ENCODE measurements at regions not wholly inside any gene's neighbourhood (a gene's known extent, or its start where the extent isn't known, plus 50 kb on each side); places are given as distances from the start of the nearest gene placed in this dataset.

DNA sequence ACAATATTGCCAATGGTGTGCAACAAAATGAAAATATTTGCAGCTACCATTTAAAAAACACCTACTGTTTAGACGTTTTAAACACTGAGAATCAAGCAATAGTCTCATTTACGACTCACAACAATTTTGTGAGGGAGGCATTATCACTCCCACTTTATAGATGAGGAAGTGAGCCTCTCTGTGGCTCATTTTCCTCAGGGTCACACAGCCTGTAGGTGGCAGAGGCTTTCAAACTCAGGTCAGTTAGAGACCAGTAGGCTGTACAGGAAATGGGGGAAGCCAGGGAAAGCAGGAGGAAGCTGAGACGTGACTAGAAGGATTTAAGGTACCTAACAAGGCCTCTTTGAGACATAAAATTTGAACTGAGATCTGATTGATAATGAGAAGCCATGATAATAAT lies 95.0 kb upstream of the ZNF521 start:
- FAIRE-seq (no peak), ATAC-seq (no peak), DNase-seq (ENCODE audit: low read depth in 1 of 2, low spot score in 1 of 2) (no peak)
- H3K27ac ChIP-seq, result no peak overlapping the region
- no peak overlapping the region for H3K4me3 ChIP-seq
- ChIA-PET CTCF (no interaction called here), POLR2A (no interaction called here)
- no peak overlapping the region for H3K4me2 ChIP-seq
- 0% methylated on average over 3 of the region's 3 CpGs for WGBS (ENCODE audit: missing lambda C conversion rate)
- no peaks in the 10 kb centered on the region for H3K4me1 ChIP-seq
- TF ChIP-seq HOXB5 (CRISPR knock-in tag; IDR thresholded peaks at IDR 0.05) (no peak), MYC (IDR thresholded peaks at IDR 0.05; ENCODE audit: borderline replicate concordance, low read length) (no peak), ESRRA (IDR thresholded peaks at IDR 0.05; ENCODE audit: borderline replicate concordance, low read length) (no peak), HEYL (CRISPR knock-in tag; IDR thresholded peaks at IDR 0.05) (no peak), HOXB13 (CRISPR knock-in tag; IDR thresholded peaks at IDR 0.05; ENCODE audit: low read depth) (no peak), E2F6 (IDR thresholded peaks at IDR 0.05; ENCODE audit: borderline replicate concordance, low read depth) (no peak), CBX8 (IDR thresholded peaks at IDR 0.05) (no peak), FOXS1 (CRISPR knock-in tag; IDR thresholded peaks at IDR 0.05) (no peak), CHD2 (IDR thresholded peaks at IDR 0.05; ENCODE audit: low read length, partially characterized antibody) (no peak)
- TF ChIP-seq, protein P1, sequence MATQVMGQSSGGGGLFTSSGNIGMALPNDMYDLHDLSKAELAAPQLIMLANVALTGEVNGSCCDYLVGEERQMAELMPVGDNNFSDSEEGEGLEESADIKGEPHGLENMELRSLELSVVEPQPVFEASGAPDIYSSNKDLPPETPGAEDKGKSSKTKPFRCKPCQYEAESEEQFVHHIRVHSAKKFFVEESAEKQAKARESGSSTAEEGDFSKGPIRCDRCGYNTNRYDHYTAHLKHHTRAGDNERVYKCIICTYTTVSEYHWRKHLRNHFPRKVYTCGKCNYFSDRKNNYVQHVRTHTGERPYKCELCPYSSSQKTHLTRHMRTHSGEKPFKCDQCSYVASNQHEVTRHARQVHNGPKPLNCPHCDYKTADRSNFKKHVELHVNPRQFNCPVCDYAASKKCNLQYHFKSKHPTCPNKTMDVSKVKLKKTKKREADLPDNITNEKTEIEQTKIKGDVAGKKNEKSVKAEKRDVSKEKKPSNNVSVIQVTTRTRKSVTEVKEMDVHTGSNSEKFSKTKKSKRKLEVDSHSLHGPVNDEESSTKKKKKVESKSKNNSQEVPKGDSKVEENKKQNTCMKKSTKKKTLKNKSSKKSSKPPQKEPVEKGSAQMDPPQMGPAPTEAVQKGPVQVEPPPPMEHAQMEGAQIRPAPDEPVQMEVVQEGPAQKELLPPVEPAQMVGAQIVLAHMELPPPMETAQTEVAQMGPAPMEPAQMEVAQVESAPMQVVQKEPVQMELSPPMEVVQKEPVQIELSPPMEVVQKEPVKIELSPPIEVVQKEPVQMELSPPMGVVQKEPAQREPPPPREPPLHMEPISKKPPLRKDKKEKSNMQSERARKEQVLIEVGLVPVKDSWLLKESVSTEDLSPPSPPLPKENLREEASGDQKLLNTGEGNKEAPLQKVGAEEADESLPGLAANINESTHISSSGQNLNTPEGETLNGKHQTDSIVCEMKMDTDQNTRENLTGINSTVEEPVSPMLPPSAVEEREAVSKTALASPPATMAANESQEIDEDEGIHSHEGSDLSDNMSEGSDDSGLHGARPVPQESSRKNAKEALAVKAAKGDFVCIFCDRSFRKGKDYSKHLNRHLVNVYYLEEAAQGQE (IDR thresholded peaks at IDR 0.05), result no peak
- H3K9me3 ChIP-seq, result no peaks in the 10 kb centered on the region

DNA sequence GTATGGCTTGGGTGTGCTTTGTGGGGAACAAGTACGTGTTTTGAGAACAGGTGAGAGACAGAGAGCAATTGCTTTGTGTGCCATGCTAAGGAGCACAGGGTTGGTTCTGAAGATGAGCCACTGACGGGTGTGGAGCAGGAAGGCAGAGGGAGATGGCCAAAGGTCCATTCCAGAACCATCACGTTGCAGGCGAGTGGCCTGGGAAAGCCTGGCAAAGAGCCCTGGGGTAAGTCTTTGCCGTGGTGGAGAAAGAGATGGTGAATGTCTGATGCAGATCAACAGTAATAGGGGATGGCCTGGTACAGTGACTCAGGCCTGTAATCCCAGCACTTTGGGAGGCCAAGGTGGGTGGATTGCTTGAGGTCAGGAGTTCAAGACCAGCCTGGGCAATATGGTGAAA lies 93.5 kb upstream of the ZNF521 start:
- no peak overlapping the region for H3K27ac ChIP-seq
- no peaks in the 10 kb centered on the region for H3K9me3 ChIP-seq
- POLR2A ChIA-PET, result no interaction called here
- 24% methylated on average over 5 of the region's 5 CpGs for WGBS (ENCODE audit: missing lambda C conversion rate)
- CTCF ChIA-PET, result no interaction called here
- no peak for FAIRE-seq
- no peak for DNase-seq (ENCODE audit: low read depth in 1 of 2, low spot score in 1 of 2)
- no peak overlapping the region for H3K4me2 ChIP-seq
- TF ChIP-seq CBX8 (IDR thresholded peaks at IDR 0.05) (no peak), MYC (IDR thresholded peaks at IDR 0.05; ENCODE audit: borderline replicate concordance, low read length) (no peak), KDM5A (IDR thresholded peaks at IDR 0.05) (no peak), FOSB (CRISPR knock-in tag; IDR thresholded peaks at IDR 0.05) (no peak), ESRRA (IDR thresholded peaks at IDR 0.05; ENCODE audit: borderline replicate concordance, low read length) (no peak), PBX3 (IDR thresholded peaks at IDR 0.05) (no peak), BHLHE40 (IDR thresholded peaks at IDR 0.05; ENCODE audit: low read depth, low read length) (no peak), GATA3 (IDR thresholded peaks at IDR 0.05; ENCODE audit: borderline replicate concordance) (no peak), MAZ (IDR thresholded peaks at IDR 0.05; ENCODE audit: borderline replicate concordance, low read depth, low read length) (no peak), RCOR1 (IDR thresholded peaks at IDR 0.05; ENCODE audit: low read depth, low read length) (no peak), HDAC2 (IDR thresholded peaks at IDR 0.05) (no peak), POLR2AphosphoS2 (conservative IDR thresholded peaks at IDR 0.05; ENCODE audit: low read length) (no peak), NR3C1 (IDR thresholded peaks at IDR 0.05) (no peak), E2F6 (IDR thresholded peaks at IDR 0.05; ENCODE audit: borderline replicate concordance, low read depth) (no peak), POLR2A (IDR thresholded peaks at IDR 0.05; ENCODE audit: low read length) (no peak), CTCF (IDR thresholded peaks at IDR 0.05) (no peak), HOXB5 (CRISPR knock-in tag; IDR thresholded peaks at IDR 0.05) (no peak)
- TF ChIP-seq, protein P2, sequence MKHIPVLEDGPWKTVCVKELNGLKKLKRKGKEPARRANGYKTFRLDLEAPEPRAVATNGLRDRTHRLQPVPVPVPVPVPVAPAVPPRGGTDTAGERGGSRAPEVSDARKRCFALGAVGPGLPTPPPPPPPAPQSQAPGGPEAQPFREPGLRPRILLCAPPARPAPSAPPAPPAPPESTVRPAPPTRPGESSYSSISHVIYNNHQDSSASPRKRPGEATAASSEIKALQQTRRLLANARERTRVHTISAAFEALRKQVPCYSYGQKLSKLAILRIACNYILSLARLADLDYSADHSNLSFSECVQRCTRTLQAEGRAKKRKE (CRISPR knock-in tag; IDR thresholded peaks at IDR 0.05; ENCODE audit: low read depth), result no peak
- ATAC-seq, result no peak
- no peak overlapping the region for H3K4me3 ChIP-seq
- no peaks in the 10 kb centered on the region for H3K4me1 ChIP-seq

All from A549 (cell line).